ENCODE measurements at regions not wholly inside any gene's neighbourhood (a gene's known extent, or its start where the extent isn't known, plus 50 kb on each side); places are given as distances from the start of the nearest gene placed in this dataset.
A peak's percentile ranks its signal among the peaks of the same experiment; 100 is the strongest.

DNA sequence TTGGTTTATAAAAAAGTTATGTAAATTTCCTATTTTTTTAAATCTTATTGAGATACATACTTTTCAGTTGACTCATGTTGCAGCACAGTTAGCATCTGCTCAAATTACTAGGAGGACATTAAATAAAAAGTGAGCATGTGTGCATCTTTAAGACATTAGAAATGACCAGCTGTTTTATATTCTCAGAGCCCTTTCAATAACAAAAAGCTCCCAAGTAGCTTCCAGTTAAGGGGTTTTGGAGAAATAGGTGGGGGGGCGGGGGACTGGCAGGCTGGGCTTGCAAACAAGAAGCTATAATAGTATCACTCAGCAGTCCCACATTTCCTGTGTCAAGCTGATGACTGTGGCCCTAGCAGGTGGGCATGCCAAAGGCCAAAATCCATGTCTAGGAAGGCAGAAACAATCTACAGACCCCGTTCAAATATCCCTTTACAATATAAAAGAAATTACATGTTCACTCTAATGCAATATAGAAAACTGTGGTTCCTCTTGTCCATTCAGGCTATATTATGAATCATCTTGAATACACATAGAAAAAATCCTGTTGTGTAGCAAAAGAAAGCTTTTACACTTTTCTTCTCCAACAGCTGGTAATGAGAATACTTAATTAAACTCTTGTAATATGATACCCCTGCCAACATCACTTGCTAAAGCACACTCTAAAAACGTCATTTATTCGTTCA lies 1713.2 kb upstream of the SLC10A2 start:
- DNase-seq = no peak

DNA sequence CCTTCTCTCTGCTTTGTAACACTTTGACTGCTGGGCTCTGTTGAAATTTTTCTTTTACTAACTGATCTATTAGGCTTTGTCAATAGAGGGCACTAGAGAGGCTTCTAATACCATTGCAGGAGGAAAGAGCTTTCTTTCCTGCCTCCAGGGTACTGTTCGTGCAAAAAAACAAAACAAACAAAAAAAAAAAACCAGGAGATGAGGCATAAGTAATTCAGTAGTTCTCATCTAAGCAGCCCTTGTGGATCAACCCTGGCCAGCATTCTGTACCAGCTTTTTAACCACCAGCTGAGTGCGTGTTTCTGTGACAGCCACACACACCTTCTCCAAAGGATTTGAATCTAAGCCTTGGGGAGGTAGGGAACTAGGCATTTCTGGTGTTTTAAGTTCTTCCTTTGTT lies 1707.6 kb upstream of the SLC10A2 start:
- peak; percentile 52 to 81 for DNase-seq

DNA sequence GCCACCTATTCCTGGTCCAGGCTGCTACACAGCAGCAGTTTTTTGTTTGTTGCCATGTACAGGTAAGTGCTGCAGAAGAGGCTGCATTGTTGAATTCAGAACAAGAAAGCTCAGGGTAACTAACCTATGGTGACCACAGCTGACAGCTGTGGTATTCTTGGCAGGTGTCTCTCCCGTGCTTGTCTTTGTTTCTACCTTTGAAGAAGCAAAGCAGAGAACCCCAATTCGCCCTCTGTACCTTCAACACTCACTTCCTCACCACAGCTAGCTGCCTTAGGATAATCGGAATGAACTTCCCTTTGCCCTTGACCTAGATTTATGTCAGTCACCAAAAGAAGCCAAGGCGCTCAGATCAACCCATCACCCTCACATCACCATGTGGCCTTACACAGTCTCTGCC lies 1703.3 kb upstream of the SLC10A2 start:
- no peak for DNase-seq

DNA sequence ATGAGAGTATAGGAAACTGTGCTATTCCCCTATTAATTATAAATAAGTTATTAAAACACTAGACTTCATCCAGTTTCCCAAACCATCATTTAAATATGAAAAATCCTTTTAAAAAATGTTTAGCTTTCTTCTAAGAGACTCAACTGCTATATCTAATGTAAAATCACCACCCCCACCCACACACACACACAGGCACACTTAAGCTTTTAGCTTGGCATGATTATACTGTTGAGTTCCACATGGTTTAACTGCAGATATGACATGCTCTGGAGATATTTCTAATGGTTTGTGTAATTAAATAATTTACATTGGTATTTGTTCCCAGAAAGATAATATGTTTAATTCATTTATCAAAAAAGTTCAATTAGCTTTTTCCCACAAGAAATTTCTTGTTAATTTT lies 1700.1 kb upstream of the SLC10A2 start:
- no peak for DNase-seq

DNA sequence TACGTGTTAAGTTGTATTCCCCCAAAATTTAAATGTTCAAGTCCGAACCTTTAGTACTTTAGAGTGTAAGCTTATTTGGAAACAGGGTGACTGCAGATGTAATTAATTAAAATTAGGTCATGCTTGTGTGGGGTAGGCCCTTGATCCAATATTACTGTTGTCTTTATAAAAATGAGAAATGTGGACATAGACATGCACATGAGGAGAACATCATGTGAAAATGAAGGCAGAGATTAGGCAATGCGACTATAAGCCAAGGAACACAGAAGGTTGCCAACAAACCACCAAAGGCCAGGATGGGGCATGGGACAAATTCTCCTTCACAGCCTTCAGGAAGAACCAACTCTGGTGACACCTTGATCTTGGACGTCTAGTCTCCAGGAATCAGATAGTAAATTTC lies 1698.4 kb upstream of the SLC10A2 start:
- DNase-seq = no peak

DNA sequence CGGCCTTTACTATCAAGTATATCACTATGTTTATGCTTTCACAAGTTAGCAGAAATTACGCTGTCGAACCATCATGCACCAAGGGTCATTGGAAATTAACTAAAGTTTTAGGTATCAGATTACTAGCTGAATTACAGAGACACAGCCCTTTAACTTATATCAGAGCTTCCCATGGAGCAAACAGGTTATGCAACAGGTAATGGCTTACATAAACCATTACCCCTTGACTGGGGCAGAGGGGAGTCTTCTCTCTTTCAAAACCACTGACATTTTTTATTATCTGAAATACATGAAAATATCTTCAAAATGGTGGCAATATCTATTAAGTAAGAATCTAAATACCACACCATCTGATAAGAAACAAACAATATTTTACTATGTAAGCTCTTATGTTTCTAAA lies 1692.9 kb upstream of the SLC10A2 start:
- DNase-seq = no peak

DNA sequence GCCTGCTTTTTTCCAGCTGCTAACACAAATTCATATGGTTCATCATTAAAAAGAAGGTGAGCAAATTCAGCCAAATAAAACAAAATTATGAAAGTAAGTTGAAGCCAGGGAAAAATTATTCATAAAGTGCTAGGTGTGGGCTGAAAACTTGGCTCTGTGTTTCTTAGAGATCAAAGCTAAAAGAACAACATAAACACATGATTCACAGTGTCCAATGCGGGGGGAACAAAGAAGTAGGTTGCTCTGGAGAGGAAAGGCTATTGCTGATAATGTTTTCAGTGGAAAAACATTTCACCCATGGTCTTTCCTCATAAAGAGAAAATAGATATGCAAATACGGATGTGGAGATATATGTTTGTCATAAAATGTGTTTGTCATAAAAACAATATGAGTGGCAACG lies 1691.5 kb upstream of the SLC10A2 start:
- DNase-seq = no peak

DNA sequence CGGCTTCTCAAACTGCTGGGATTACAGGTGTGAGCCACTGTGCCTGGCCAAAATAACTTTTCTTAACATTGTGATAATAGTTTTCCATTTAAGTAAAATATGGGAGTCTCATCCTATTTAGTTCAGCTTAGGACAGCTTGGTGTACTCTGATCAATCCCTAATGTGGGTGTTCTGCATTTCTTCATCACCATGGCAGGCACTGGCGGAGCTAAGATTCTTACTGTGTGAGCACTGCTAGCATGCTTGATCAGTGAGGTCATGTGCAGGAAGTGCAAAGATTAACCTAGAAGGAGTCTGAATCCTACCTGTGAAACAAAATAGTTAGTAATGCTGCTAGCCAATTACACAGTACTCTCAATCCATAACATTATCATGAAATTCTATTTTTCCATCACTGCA lies 1684.2 kb upstream of the SLC10A2 start:
- DNase-seq = no peak

DNA sequence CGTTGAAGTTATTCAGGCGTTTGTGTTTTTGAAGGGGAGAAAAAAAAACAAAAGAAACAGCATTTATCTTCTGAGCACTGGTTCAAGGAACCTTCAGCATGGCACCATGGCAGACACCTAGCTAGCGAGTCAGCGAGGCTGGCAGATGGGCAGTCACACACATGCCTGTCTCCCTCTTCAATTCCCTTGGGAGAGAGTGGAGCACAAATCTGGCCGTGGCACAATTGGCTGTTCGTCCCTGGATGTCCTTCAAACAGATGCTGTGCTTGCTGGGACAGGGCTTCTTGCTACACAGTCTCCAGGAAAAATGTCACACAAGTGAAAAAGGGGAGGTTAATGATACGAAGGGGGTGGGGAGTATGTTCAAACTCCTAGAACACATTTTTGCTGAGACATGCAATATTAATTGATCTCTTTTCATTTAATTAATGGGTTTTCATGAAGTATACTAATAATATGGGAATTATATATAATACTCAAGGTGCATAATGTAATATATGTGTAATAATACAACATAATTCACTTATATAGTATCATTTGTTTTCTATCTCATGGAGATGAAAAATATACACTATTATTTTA lies 1674.5 kb upstream of the SLC10A2 start:
- no peak for DNase-seq

DNA sequence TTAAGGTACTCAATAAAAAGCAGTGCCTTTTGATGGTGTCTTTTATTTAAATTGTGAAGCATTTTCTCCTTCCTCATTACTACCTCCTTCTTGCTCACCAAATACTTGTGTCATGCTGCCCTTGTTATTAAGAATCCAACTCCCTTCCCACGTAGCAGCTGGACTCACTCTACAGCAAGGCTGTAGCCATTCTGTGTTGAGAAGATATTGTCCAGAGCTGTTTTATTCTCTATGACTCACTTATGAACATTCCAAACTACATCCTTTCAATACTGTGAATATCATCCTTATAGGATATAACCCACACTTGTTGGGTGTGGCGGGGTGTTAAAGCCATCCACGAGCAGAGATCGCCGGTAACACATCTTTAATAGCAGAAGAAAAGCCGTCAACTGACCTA lies 1671.5 kb upstream of the SLC10A2 start:
- DNase-seq = no peak

DNA sequence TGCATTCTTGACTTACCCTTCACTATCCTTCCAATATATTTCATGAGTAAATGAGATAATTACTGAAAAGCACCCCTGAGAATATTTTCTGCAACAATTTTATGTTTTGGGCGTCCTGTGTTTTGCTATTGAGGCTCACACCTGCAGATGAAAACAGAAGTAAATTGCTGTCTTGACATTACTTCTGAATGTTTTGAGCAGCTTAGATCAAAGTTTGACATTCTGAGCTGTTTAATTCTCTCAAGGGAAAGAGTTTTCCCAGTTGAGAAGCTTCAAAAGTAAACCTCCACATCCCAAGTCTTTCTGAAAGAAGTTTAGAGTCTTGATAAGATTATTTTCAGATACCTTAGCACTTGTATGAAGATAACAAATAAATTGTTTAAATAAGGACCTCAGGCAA lies 1667.2 kb upstream of the SLC10A2 start:
- DNase-seq = no peak

DNA sequence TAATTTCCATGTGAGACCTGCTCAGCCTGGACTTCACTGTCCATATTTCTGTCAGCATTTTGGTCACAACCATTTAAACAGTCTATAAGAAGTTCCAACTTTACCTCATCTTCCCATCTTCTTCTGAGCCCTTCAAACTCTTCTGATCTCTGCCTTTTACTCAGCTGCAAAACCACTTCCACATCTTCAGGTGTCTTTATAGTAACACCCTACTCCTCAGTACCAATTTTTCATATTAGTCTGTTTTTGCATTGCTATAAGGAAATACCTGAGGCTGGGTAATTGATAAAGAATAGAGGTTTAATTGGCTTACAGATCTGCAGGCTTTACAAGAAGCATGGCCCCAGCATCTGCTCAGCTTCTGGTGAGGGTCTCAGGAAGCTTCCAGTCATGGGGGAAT lies 1648.9 kb upstream of the SLC10A2 start:
- DNase-seq = no peak

DNA sequence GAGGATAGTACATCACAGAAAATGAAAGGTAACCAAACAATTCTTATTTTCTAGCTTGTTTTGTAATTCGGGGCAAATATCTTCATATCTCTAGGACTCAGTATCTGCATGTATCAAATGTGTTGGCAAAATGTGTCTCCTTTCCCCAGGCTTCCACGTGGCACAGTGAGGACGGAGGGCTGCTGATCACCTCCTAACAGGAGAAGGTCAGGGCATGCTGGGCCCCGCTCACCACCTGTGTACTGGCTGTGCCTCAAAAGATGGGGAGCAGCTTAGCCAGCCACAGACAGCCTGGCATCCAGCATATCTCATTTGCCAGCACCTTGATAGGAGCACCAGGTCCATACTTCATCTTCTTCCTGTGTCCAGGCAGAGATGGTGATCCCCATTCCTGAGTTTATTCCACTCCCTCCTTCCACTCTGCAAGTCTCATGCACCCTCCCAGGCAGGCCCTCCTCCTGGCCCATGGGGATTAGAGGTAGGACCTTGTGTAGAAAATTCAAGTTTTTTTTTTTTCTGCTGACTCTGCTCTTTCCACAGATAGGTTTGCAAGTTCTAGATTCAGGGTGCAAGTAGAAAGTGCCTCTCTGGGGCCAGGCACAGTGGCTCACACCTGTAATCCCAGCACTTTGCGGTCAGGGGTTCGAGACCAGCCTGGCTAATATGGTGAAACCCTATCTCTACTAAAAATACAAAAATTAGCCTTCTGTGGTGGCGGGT lies 1639.0 kb upstream of the SLC10A2 start:
- DNase-seq = no peak

DNA sequence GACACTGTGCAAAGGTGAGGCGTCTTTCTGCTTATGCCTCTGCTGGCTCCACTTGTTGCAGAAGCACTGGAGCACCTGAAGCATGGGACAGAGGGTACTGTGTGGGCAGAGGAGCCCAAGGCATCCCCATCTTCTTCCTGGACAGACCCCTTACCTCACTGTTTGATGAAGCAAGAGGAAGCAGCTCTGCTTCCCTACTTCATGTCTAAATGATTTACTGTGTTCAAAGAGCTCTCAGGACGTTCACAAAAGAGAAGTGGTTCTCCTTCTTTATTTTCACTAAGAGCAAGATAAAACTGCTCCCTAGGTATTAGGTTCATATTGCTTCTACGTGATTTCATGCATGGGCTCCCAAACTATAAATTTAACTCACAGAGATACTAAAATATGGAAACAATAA lies 1635.4 kb upstream of the SLC10A2 start:
- no peak for DNase-seq

DNA sequence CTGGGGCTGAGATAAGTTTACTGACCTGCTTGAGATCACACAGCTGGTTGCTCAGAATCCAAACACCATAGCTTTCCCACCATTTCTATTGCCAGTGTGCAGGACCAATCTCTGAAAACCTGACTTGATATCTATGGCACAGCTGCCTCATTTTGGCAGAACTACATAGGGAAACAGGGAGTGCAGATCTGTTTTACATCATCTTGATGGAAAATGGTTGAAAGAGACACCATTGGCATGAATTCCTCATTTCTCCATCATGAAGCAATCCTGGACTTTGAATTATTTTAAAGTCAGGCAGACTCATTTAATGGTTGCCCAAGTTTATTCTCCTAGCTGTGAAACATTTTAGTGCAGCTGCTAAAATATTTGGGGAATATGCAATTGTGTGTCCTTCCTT lies 1628.2 kb upstream of the SLC10A2 start:
- DNase-seq = no peak

DNA sequence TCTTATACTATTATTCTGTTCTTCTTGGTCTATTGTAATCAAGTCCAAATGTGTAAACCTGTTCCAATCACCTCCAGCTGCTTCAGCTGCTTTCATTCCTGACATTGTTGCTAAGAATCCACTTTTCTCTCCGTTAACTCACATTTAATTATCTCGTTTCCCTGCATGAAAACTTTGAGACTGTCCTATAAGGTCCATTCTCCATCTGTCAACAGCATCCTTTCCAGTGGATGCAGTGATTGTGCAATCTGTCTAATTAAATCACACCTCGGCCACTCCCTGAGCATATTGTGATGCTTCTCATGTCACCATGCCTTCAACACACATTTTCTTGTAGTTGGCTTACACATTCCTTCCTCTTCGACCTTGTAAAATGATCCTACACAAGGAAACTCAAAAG lies 1626.9 kb upstream of the SLC10A2 start:
- no peak for DNase-seq

DNA sequence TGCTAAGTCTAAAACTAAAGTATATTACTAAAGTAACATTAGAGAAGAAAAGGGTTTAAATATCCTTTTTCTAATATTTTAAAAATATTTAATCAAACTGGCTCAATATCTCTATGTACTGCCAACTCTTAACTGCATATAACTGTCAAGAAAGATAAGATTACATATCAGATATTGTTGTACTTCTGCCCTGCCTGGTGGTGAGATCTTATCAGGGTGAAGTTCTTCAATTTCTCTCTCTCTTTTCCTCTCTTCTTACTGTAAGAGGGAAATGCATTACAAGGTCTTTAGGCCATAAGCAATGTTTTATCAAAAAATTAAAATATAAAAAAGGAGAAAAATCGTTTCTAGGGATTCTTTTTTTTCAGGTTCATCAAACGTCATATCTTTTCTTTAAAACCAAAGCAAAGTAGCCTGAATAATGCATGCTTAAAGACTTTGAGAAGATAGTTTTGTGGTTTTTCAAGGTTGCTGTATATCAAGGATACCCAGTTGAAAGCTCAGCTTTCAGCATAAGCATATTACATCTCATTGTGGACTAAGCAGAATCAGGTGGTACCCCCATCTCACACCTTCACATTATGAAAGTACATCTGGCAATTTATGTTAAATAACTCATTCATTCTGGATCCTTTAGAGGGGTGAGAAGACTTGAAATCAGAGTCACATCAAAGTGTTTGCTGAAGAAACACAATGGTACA lies 1625.7 kb upstream of the SLC10A2 start:
- DNase-seq = no peak

DNA sequence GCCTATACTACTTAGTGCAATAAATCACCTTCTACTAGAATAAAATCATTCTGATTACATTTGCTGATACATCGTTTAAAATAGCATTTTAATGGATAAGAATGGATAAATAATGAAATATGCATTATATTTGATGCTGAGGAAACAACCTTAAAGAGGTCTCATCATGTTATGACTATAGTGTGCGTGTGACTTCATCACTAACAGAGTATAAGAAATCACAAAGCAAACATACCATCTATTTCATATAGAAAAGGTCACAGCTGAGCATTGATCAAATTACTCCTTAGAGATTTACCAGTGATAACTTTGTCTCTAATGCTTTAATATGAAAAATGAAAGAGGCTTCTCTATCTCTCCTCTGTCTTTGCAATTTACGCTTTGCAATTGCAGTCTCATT lies 1620.3 kb upstream of the SLC10A2 start:
- DNase-seq = no peak

DNA sequence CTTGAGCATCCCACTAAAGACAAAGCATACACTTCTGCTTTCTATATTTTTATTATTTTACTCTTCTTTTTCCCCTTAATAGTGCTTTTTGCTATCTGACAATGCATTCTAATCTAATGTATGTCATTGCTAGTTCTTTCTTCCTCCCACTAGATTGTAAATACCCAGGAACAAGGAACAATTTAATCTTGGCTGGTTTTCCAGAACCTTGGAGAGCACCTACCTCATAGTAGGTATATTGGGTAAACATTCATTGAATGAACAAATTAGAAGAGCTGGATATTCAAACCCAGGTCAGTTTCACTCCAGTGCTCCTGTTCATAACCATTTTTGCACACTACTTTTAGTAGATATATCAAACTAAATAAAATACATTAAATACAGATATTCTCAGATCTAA lies 1617.6 kb upstream of the SLC10A2 start:
- no peak for DNase-seq

DNA sequence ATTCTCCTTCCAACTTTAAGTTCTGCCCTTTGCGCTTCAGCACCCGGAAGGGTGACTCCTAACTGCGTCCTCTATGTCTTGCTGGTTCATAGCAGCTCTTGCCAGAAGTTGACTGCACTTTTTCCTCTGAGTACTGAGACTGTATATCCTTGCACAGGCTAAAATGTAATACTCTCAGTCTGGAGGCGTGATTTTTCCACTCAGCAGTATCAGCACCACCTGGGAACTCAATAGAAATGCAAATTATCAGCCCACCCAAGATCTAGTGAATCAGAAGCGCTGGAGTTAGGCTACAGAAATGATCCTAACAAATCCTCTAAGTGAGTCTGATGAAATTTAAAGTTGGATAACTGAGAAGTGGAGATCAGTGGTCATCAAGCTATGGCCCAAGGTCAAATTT lies 1611.9 kb upstream of the SLC10A2 start:
- no peak for DNase-seq

DNA sequence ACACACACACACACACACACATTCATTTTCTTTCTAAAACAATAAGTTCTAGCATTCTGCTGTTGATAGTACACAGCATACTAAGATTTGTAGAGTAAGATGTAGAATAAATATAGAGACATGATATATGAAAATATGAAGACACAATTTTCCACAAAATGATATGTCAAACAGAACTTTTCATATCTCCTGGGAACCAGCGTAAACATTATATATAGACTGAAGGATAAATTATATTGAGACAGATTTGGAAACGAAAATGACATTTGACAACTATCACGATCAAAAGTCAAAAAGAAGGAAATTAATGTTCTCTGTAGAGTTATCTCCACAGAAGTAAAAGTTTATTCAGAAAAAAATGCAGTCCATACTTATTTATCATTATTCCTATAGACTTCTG lies 1605.7 kb upstream of the SLC10A2 start:
- DNase-seq = no peak

DNA sequence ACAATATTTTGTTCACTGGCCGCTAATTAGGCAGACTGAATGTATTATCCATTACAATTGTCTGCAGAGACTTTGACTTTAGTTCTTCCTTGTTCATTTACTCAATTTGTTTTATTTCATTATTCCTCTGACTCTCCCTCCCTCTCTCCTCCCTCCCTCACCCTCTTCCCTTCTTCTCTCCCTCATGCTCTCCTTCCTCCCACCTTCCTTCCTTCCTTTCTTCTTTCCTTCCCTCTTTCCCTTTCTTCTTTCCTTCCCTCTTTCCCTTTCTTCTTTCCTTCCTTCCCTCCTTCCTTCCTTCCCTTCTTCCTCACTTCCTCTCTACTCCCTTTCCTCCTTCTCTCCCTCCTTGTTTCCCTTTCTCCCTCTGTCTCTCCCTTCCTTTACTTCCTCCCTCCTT lies 1591.0 kb upstream of the SLC10A2 start:
- DNase-seq = no peak

DNA sequence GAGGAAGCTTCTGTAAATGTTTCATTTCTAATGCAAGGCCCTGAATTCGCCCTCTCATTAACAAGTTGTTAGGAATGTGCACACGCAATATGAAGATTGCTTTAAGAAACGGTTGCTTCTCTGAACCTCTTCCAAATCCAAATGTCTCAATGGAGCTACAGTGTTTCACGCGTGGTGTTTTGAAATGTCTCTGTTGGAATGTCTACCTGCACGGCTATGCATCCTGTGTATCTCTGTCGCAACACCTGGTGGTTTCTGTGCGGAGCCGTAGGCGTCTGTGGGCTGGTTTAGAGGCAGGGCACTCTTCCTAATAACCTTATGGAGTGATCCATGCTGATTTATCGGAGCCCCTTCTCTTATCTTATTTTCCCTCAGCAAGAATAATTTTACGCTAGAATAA lies 1584.2 kb upstream of the SLC10A2 start:
- DNase-seq = peak; percentile 52 to 59

DNA sequence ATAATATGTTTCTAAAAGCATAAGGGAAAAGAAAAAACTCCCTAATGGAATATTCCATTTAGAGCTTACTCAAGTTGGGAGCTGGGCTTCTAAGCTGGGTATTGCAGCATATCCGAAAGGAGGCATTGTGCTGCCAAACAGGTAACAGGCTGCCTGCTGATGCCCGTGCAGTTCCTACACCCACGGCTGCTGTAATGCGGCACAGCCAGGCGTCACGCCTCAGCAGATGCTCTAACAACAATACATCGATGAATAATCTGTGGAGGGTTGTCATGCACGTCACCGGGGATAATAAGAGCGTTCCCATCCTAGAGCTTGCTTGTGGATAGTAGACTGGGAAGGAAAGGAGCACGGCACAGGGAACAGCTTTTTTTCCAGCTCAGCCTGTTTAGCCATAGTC lies 1582.1 kb upstream of the SLC10A2 start:
- peak in 1 of 2 experiments; percentile 43 for DNase-seq
